Right lung (tissue), 2 donors: ENCODE measurements at regions not wholly inside any gene's neighbourhood (a gene's known extent, or its start where the extent isn't known, plus 50 kb on each side); places are given as distances from the start of the nearest gene placed in this dataset.
"Not testable (repeated sequence)": the region's sequence is repeated elsewhere in the genome, so short reads cannot be mapped to it uniquely, and the experiment has no call there.

Experiments used
- DNase-seq, 2 donors: peaks; one replicate each; pipeline ENCODE4 v3.0.0-alpha.2; 2013

DNA sequence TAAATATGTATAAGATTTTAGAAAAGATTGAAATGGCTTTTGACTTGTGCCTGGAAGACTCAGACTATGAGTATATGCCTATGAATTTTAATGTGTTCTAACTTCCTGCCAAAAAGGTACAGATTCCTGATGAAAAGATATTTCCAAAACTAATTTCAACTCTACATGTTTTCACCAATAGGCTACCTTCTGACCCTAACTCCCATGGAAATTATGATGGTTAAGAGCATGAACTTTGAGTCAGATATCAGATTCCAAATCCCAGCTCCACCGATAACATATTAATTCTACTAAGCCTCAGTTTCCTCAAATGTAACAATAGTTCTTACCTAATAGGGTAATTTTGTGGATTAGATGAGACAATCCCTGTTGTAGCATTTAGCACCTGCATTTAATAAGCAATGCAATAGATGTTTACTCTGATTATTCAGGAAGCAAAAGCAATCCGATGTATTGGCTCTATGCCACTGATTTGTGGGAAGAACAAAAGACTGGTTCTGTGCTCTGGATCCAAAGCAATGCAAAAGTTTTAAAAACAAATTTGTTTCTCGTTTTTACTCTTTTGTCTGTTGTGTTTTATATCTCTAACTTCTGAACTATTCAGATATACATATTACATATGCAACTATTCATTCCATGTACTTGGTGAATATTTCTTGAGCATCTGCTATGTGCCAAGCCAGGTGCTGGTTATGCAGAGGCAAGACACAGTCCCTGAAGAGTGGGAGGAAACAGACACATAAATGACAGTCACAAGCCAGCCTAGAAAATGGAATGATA lies 115.4 kb downstream of the GATA6 start:
- no peak for DNase-seq

DNA sequence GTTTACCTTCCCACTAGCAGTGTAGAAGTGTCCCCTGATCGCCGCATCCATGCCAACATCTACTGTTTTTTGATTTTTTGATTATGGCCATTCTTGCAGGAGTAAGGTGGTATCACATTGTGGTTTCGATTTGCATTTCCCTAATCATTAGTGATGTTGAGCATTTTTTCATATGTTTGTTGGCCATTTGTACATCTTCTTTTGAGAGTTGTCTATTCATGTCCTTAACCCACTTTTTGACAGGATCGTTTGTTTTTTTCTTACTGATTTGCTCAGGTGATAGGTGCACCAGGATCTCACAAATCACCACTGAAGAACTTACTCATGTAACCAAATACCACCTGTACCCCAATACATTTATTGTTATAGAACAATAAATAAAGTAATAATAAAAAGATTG lies 114.5 kb downstream of the GATA6 start:
- not testable (repeated sequence) for DNase-seq

- DNase-seq, result no peak
Observed at GRCh38 chr18:22283397-22283796, 114.0 kb downstream of the GATA6 start.

DNA sequence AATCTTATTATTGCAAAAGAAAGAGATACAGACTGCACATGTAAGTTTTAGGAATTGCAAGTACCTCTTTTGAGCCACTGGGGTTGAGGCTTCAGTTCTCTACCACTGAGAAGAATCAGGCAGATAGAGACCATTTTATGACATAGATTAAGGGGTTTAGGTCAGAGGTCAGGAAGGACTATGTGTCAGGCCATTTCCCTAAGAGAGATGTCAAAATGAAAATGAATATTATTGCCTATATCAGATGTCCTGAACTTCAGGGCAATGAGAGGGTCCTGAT lies 113.7 kb downstream of the GATA6 start:
- DNase-seq, result no peak

DNA sequence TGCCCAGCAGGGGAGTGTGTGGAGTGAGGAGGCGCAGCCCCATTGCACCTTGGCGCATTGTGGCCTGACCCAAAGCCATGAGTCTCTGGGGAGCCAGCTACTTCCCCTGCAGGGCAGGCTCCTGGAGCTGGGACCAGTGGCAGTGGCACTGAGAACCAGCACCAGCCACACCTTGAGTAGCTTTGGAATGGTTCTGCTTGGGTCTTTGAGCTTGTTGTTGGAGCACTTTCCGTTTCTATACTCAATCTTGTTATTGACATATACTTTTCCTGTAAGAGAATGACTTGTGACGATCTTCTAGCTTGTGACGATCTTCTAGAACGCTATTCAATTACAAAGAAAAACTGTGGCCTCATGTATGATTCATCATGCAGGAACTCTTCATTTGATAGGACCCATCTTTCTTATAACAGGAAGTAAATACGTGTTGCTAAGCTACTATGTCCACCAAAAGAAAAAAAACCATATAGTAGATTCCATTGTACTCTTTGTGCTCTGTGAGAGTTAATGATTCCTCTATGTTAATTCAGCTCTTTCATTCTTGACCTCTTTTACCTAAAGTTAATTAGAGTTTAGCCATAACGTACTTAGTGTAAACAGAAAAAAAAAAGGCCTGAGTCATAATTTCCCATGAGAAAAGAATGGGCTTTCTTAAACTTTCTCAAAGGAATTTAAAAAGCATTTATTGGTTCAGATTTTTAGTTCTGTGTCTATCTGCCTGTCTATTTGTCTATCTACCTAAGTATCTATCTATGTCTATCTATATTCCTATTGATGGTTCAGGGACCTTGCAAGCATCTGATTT lies 113.1 kb downstream of the GATA6 start:
- DNase-seq, result no peak

DNA sequence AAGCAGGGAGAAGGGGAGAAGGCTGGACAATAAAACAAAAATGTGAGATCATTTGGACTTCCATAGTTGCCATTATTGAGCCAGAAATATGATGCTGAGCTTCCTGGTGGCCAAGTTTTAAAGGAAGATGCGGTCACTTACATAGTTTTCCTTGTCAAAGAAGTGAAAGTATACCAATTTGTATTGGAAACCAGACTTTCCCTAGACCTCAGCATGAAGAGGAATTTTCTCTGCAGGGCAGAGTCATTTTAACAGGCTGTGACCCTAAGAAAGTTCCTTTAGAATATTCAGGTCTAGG lies 111.0 kb downstream of the GATA6 start:
- no peak for DNase-seq

- DNase-seq, result no peak
Observed at GRCh38 chr18:22279741-22280452, 110.5 kb downstream of the GATA6 start.

GRCh38 chr18:22278798-22279197 lies 109.4 kb downstream of the GATA6 start:
- DNase-seq, result no peak

DNA sequence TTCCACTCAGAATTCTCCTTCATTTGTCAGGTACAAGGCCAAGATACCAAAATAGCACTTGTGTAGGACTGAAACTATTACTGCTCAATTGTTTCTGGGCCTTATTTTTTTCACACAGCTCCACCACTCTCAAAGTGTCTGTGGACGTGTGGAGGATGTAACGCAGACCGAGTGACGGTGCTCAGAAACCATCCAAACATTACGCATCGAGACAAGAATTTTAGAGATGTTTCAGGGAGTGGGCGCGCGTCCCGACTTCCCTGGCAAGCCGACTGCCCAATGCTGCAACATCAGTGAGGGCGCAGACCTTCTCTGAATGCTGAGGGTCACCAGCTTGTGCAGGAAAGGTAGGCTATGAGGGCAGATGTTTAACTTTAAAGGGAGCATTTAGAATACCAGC lies 108.4 kb downstream of the GATA6 start:
- DNase-seq, result no peak

- no peak for DNase-seq
Observed at GRCh38 chr18:22276334-22276713, 106.9 kb downstream of the GATA6 start.

DNA sequence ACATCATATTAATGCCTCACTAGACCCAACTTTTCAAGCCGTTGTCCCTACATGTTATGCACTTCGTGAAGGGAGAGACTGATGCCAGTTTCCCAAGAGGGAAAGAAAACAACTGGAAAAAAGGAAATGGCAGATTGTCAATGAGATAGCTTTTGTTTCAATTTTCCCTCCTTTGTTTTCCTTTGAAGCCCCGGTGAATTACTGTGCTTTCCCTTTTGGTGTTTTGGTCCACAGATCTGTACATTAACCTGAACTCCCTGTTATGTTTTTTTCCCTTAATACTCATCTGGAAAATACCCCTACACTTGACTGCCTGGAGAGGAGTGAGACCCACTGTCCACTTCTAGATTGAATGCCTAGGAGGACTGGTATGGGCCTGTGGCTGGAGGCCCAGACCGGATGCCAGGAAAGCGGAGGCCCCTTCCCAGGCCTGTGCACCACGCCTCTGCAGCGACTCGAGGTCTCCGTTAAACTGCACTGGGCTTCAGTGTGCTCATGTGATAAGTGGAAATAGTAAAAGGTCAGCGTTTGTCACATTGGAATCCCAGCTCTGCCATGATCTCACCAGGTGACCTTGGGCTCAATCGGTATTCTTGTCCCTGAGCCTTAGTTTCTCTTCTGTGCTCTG lies 106.4 kb downstream of the GATA6 start:
- DNase-seq, result no peak

- no peak for DNase-seq
Observed at GRCh38 chr18:22273101-22274039, 104.0 kb downstream of the GATA6 start.

GRCh38 chr18:22272242-22272641 lies 102.9 kb downstream of the GATA6 start:
- DNase-seq, result no peak

DNA sequence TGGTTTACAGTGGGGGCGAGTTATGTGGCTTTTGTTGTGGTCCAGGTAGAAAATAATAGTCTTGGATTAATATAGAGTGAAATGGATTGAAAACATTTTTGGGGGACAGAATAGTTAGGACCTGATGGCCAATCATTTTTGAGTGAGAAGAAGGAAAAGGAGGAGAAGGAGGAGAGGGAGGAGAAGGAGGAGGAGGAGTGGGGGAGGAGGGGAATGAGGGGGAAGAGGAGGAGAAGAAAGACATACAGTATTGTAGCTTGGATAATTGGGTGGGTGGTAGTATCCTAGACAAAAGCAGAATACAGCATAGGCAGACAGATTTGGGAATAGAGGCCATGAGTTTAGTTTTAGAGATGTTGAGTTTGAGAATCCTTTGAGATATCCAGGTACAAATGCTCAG lies 101.6 kb downstream of the GATA6 start:
- DNase-seq, result no peak

DNA sequence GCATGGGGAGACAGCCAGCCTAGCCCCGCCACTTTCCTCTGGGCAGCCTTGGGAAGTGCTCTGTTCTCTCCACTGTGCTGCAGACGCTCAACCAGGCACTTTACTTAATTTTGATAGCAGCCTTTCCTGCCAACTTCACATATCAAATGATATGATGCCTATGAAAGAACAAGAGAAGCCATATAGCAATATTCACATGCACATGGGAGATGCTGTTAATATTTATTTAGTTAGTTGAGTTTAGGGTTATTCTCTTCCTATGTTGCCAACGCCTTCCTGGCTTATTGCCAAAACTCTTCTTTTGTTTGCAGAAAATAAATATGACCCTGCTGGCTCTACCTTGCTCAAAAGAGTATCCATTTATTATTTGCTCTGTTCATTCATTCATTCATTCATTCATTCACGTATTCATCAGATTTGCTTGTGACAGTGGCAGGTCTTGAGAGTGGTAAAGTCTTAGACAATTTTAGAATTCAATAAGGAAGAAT lies 99.3 kb downstream of the GATA6 start:
- DNase-seq, result no peak

GRCh38 chr18:22267697-22268096 lies 98.3 kb downstream of the GATA6 start:
- DNase-seq, result no peak

DNA sequence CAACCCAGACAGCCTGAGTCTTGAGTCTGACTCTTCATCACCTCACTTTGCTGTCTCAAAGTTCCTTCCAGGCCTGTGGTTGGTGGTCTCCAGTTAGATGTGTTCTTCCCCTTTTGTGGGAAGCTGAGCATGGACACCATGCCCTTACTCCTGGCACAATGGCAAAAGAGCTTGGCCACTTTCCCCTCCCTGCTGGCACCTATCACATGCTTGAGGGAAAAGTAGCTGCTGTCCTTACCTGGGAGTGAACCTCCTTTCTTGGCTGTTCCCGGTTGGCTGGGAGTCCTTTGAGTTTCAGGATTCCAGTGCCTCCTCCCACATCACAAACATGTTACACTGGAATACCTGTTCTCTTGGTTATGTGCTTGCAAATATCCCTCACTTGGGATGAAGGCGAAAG lies 97.8 kb downstream of the GATA6 start:
- no peak for DNase-seq

GRCh38 chr18:22265838-22266237 lies 96.4 kb downstream of the GATA6 start:
- no peak for DNase-seq

- DNase-seq, result no peak
Observed at GRCh38 chr18:22260208-22260820, 90.9 kb downstream of the GATA6 start.

GRCh38 chr18:22257022-22257543 lies 87.7 kb downstream of the GATA6 start:
- DNase-seq, result no peak

- DNase-seq, result no peak
Observed at GRCh38 chr18:22254088-22254487, 84.7 kb downstream of the GATA6 start.
